Activated CD4-positive, alpha-beta T cell treated with anti-CD3 and anti-CD28 coated beads, Interleukin-2, Interleukin-6, amounts not matched to agents 100 ng/mL and 50 ng/mL, durations not matched to agents 16 hours and 8 hours (primary cell): ENCODE measurements at regions not wholly inside any gene's neighbourhood (a gene's known extent, or its start where the extent isn't known, plus 50 kb on each side); places are given as distances from the start of the nearest gene placed in this dataset.

Experiments
- DNase-seq: peaks from one replicate; pipeline ENCODE4 v3.0.0-alpha.2; 2020

GRCh38 chr18:41829647-41830516 lies 125.2 kb upstream of the PIK3C3 start:
- no peak for DNase-seq

- DNase-seq, result no peak
Measured at GRCh38 chr18:41828137-41828536, 126.9 kb upstream of the PIK3C3 start.

- no peak for DNase-seq
Measured at GRCh38 chr18:41820784-41821183, 134.2 kb upstream of the PIK3C3 start.

GRCh38 chr18:41818381-41819355 lies 136.4 kb upstream of the PIK3C3 start:
- no peak for DNase-seq

- no peak for DNase-seq
Measured at GRCh38 chr18:41814651-41815050, 140.4 kb upstream of the PIK3C3 start.

GRCh38 chr18:41809652-41810051 lies 145.4 kb upstream of the PIK3C3 start:
- DNase-seq, result no peak

GRCh38 chr18:41805341-41805740 lies 149.7 kb upstream of the PIK3C3 start:
- DNase-seq, result no peak

GRCh38 chr18:41798879-41799278 lies 156.2 kb upstream of the PIK3C3 start:
- DNase-seq, result no peak

GRCh38 chr18:41790687-41791086 lies 164.3 kb upstream of the PIK3C3 start:
- DNase-seq, result no peak

GRCh38 chr18:41789001-41789400 lies 166.0 kb upstream of the PIK3C3 start:
- DNase-seq, result no peak

- no peak for DNase-seq
Measured at GRCh38 chr18:41783879-41784278, 171.2 kb upstream of the PIK3C3 start.

- DNase-seq, result no peak
Measured at GRCh38 chr18:41783065-41783818, 171.8 kb upstream of the PIK3C3 start.

GRCh38 chr18:41771973-41772372 lies 183.1 kb upstream of the PIK3C3 start:
- no peak for DNase-seq

- no peak for DNase-seq
Measured at GRCh38 chr18:41769265-41769664, 185.8 kb upstream of the PIK3C3 start.

- DNase-seq, result no peak
Measured at GRCh38 chr18:41768467-41768866, 186.6 kb upstream of the PIK3C3 start.

GRCh38 chr18:41767960-41768359 lies 187.1 kb upstream of the PIK3C3 start:
- DNase-seq, result no peak

- DNase-seq, result no peak
Measured at GRCh38 chr18:41765460-41765859, 189.6 kb upstream of the PIK3C3 start.

GRCh38 chr18:41763361-41763760 lies 191.7 kb upstream of the PIK3C3 start:
- DNase-seq, result no peak

GRCh38 chr18:41761333-41762018 lies 193.6 kb upstream of the PIK3C3 start:
- no peak for DNase-seq

- DNase-seq, result no peak
Measured at GRCh38 chr18:41758534-41758933, 196.5 kb upstream of the PIK3C3 start.

- DNase-seq, result no peak
Measured at GRCh38 chr18:41756141-41756540, 198.9 kb upstream of the PIK3C3 start.

- DNase-seq, result no peak
Measured at GRCh38 chr18:41754332-41754731, 200.7 kb upstream of the PIK3C3 start.
